ENCODE measurements at regions not wholly inside any gene's neighbourhood (a gene's known extent, or its start where the extent isn't known, plus 50 kb on each side); places are given as distances from the start of the nearest gene placed in this dataset.
"Not testable (repeated sequence)": the region's sequence is repeated elsewhere in the genome, so short reads cannot be mapped to it uniquely, and the experiment has no call there.

GRCh38 chr10:29771376-29771775 is 136.6 kb upstream of the SVIL start:
- no peak overlapping the region for H3K4me3 Mint-ChIP-seq (ENCODE audit: unreplicated experiment)
- no peaks in the 10 kb centered on the region for H3K9me3 Mint-ChIP-seq (ENCODE audit: unreplicated experiment)
- no peaks in the 10 kb centered on the region for H3K4me1 Mint-ChIP-seq (ENCODE audit: unreplicated experiment)
- no peak for TF ChIP-seq CTCF (IDR thresholded peaks at IDR 0.05)
- H3K36me3 Mint-ChIP-seq (ENCODE audit: unreplicated experiment) = peaks cover 4% of the 10 kb centered on the region
- DNase-seq (ENCODE audit: extremely low spot score, unreplicated experiment) = no peak
- H3K27me3 Mint-ChIP-seq (ENCODE audit: unreplicated experiment) = peaks cover 20% of the 10 kb centered on the region
- H3K27ac Mint-ChIP-seq (ENCODE audit: unreplicated experiment) = no peak overlapping the region

GRCh38 chr10:29769277-29769676 is 134.5 kb upstream of the SVIL start:
- not testable (repeated sequence) for H3K4me1 Mint-ChIP-seq (ENCODE audit: unreplicated experiment); H3K27ac Mint-ChIP-seq (ENCODE audit: unreplicated experiment); H3K36me3 Mint-ChIP-seq (ENCODE audit: unreplicated experiment); H3K4me3 Mint-ChIP-seq (ENCODE audit: unreplicated experiment); H3K9me3 Mint-ChIP-seq (ENCODE audit: unreplicated experiment); DNase-seq (ENCODE audit: extremely low spot score, unreplicated experiment)
- H3K27me3 Mint-ChIP-seq (ENCODE audit: unreplicated experiment) = peaks cover 20% of the 10 kb centered on the region

- Mint-ChIP-seq H3K4me3 (ENCODE audit: unreplicated experiment) (no peak overlapping the region), H3K9me3 (ENCODE audit: unreplicated experiment) (no peaks in the 10 kb centered on the region), H3K27me3 (ENCODE audit: unreplicated experiment) (peaks cover 20% of the 10 kb centered on the region), H3K27ac (ENCODE audit: unreplicated experiment) (no peak overlapping the region), H3K4me1 (ENCODE audit: unreplicated experiment) (no peaks in the 10 kb centered on the region), H3K36me3 (ENCODE audit: unreplicated experiment) (peaks cover 4% of the 10 kb centered on the region)
- peak; percentile 49 for DNase-seq (ENCODE audit: extremely low spot score, unreplicated experiment)
- TF ChIP-seq CTCF (IDR thresholded peaks at IDR 0.05) = no peak
These were observed 133.2 kb upstream of the SVIL start for GRCh38 chr10:29767968-29768367.

- DNase-seq (ENCODE audit: extremely low spot score, unreplicated experiment) = no peak
- Mint-ChIP-seq H3K9me3 (ENCODE audit: unreplicated experiment) (no peaks in the 10 kb centered on the region), H3K27me3 (ENCODE audit: unreplicated experiment) (peaks cover 19% of the 10 kb centered on the region), H3K36me3 (ENCODE audit: unreplicated experiment) (peaks cover 4% of the 10 kb centered on the region), H3K4me3 (ENCODE audit: unreplicated experiment) (no peak overlapping the region), H3K27ac (ENCODE audit: unreplicated experiment) (no peak overlapping the region), H3K4me1 (ENCODE audit: unreplicated experiment) (peaks cover 2% of the 10 kb centered on the region)
- TF ChIP-seq CTCF (IDR thresholded peaks at IDR 0.05) = no peak
These were observed 132.0 kb upstream of the SVIL start for GRCh38 chr10:29766753-29767152.

GRCh38 chr10:29765330-29765729 is 130.6 kb upstream of the SVIL start:
- no peak for TF ChIP-seq CTCF (IDR thresholded peaks at IDR 0.05)
- no peak for DNase-seq (ENCODE audit: extremely low spot score, unreplicated experiment)
- peaks cover 11% of the 10 kb centered on the region for H3K27me3 Mint-ChIP-seq (ENCODE audit: unreplicated experiment)
- H3K4me3 Mint-ChIP-seq (ENCODE audit: unreplicated experiment) = no peak overlapping the region
- no peak overlapping the region for H3K27ac Mint-ChIP-seq (ENCODE audit: unreplicated experiment)
- H3K4me1 Mint-ChIP-seq (ENCODE audit: unreplicated experiment) = peaks cover 4% of the 10 kb centered on the region
- H3K36me3 Mint-ChIP-seq (ENCODE audit: unreplicated experiment) = peaks cover 4% of the 10 kb centered on the region
- no peaks in the 10 kb centered on the region for H3K9me3 Mint-ChIP-seq (ENCODE audit: unreplicated experiment)

GRCh38 chr10:29763396-29763795 is 128.6 kb upstream of the SVIL start:
- Mint-ChIP-seq H3K27ac (ENCODE audit: unreplicated experiment) (no peak overlapping the region), H3K4me1 (ENCODE audit: unreplicated experiment) (peaks cover 5% of the 10 kb centered on the region), H3K9me3 (ENCODE audit: unreplicated experiment) (no peaks in the 10 kb centered on the region), H3K4me3 (ENCODE audit: unreplicated experiment) (no peak overlapping the region), H3K36me3 (ENCODE audit: unreplicated experiment) (no peaks in the 10 kb centered on the region), H3K27me3 (ENCODE audit: unreplicated experiment) (peaks cover 5% of the 10 kb centered on the region)
- DNase-seq (ENCODE audit: extremely low spot score, unreplicated experiment) = no peak
- no peak for TF ChIP-seq CTCF (IDR thresholded peaks at IDR 0.05)
